IMR-90 (cell line): ENCODE measurements at regions not wholly inside any gene's neighbourhood (a gene's known extent, or its start where the extent isn't known, plus 50 kb on each side); places are given as distances from the start of the nearest gene placed in this dataset.

Source experiments
- CTCF ChIP-seq: conservative IDR thresholded peaks from 2 replicates; pipeline ENCODE4 v1.5.1; 2012; ENCODE audit warnings: mild to moderate bottlenecking, low read depth, low read length, improper control_type of control experiment
- POLR2A ChIP-seq: IDR thresholded peaks from 2 replicates; pipeline ENCODE4 v1.6.1; 2012; ENCODE audit warnings: mild to moderate bottlenecking, low read depth, low read length
- RFX5 ChIP-seq: IDR thresholded peaks from 2 replicates; pipeline ENCODE4 v1.8.0; 2012; ENCODE audit warnings: low read depth, mild to moderate bottlenecking, low read length, moderate library complexity

- no peak for TF ChIP-seq POLR2A
- no peak for TF ChIP-seq RFX5
- TF ChIP-seq CTCF = no peak
These were observed 1031.8 kb upstream of the NR2F2 start for GRCh38 chr15:95298729-95299128.
